ENCODE measurements at regions not wholly inside any gene's neighbourhood (a gene's known extent, or its start where the extent isn't known, plus 50 kb on each side); places are given as distances from the start of the nearest gene placed in this dataset.

DNA sequence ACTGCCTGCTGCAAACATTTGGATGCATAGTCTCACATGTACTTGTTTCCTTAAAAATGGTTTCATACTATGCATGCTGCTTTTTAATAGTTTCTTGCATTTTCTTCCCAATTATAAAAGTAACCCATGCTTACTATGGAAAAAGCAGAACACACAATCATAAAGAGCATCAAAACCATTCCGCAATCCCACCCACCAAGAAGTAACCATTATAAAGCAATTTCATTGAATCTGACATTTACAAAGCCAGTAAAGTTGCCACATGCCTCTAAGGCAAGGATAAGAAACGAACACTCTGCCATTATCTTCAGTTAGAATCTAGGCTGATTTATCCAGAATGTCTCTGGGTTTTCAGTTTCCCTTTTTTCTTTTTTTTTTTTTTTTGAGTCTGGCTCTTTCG lies 92.7 kb upstream of the OSMR start:
- Histone ChIP-seq H4K5ac (ENCODE audit: insufficient read length, low read depth, low read length) (no peak overlapping the region), H2BK15ac (ENCODE audit: low read depth, low read length) (no peak overlapping the region), H3K9me3 (ENCODE audit: control insufficient read depth, low read depth, low read length) (no peaks in the 10 kb centered on the region), H3K14ac (ENCODE audit: insufficient read depth, low read length) (no peak overlapping the region), H3K23ac (ENCODE audit: insufficient read length, low read depth, low read length) (no peak overlapping the region), H3K18ac (ENCODE audit: insufficient read length, low read depth, low read length) (no peak overlapping the region), H2BK120ac (ENCODE audit: low read depth, low read length, poor library complexity, severe bottlenecking) (no peak overlapping the region), H3K4me2 (ENCODE audit: insufficient read depth, insufficient read length, low read length) (no peak overlapping the region), H2AK5ac (ENCODE audit: insufficient read length, low read length) (no peak overlapping the region), H4K91ac (ENCODE audit: insufficient read length, low read depth, low read length) (no peak overlapping the region), H2BK5ac (ENCODE audit: insufficient read length, low read length) (no peak overlapping the region), H3K9ac (ENCODE audit: extremely low read depth, insufficient read length, low read length) (no peak overlapping the region), H3K27me3 (ENCODE audit: insufficient read depth, low read length) (no peaks in the 10 kb centered on the region), H3T11ph (ENCODE audit: low read length) (no peak overlapping the region), H3K79me2 (ENCODE audit: insufficient read depth, low read length) (no peaks in the 10 kb centered on the region), H2BK12ac (ENCODE audit: insufficient read length, low read depth, low read length) (no peak overlapping the region), H3K27ac (ENCODE audit: insufficient read length, low read depth, low read length) (no peak overlapping the region), H4K20me1 (ENCODE audit: control insufficient read depth, insufficient read depth, insufficient read length) (no peaks in the 10 kb centered on the region), H3K79me1 (ENCODE audit: insufficient read depth, low read depth, low read length, poor library complexity, severe bottlenecking) (no peaks in the 10 kb centered on the region), H3K4me1 (ENCODE audit: insufficient read depth, low read length) (no peaks in the 10 kb centered on the region), H3K56ac (ENCODE audit: insufficient read length, low read depth, low read length) (no peak overlapping the region), H3K23me2 (ENCODE audit: insufficient read length, low read depth, low read length, poor library complexity, severe bottlenecking) (no peaks in the 10 kb centered on the region), H2AFZ (ENCODE audit: low read length) (no peak overlapping the region), H2BK20ac (ENCODE audit: low read depth, low read length, poor library complexity, severe bottlenecking) (no peak overlapping the region), H3K4ac (ENCODE audit: low read depth, low read length) (no peak overlapping the region), H4K8ac (replicated peaks; ENCODE audit: insufficient read length, low read depth, low read length) (no peak overlapping the region)
- TF ChIP-seq, protein P1, sequence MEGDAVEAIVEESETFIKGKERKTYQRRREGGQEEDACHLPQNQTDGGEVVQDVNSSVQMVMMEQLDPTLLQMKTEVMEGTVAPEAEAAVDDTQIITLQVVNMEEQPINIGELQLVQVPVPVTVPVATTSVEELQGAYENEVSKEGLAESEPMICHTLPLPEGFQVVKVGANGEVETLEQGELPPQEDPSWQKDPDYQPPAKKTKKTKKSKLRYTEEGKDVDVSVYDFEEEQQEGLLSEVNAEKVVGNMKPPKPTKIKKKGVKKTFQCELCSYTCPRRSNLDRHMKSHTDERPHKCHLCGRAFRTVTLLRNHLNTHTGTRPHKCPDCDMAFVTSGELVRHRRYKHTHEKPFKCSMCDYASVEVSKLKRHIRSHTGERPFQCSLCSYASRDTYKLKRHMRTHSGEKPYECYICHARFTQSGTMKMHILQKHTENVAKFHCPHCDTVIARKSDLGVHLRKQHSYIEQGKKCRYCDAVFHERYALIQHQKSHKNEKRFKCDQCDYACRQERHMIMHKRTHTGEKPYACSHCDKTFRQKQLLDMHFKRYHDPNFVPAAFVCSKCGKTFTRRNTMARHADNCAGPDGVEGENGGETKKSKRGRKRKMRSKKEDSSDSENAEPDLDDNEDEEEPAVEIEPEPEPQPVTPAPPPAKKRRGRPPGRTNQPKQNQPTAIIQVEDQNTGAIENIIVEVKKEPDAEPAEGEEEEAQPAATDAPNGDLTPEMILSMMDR (conservative IDR thresholded peaks at IDR 0.05) = no peak
- no peaks in the 10 kb centered on the region for H3K36me3 Mint-ChIP-seq (ENCODE audit: insufficient read depth in 1 of 3, low read depth in 3 of 3)
- no peaks in the 10 kb centered on the region for H3K27me3 Mint-ChIP-seq (ENCODE audit: low read depth)
- H3K4me3 Mint-ChIP-seq = no peak overlapping the region
- WGBS (ENCODE audit: extremely low coverage, insufficient read length, low lambda C conversion rate) = no CpG with 5 or more reads among the region's 3 CpGs
- no peaks in the 10 kb centered on the region for H3K9me3 Mint-ChIP-seq
- no peaks in the 10 kb centered on the region for H3K4me1 Mint-ChIP-seq
- no peak overlapping the region for H3K27ac Mint-ChIP-seq
- no peak for DNase-seq

All from H9 (cell line).